IMR-90 (cell line): ENCODE measurements at regions not wholly inside any gene's neighbourhood (a gene's known extent, or its start where the extent isn't known, plus 50 kb on each side); places are given as distances from the start of the nearest gene placed in this dataset.

Experiments used
- ATAC-seq: fragments of 200-7000 bp; cut with Tn5 transposase; 2 replicates; pipeline ENCODE4 v1.9.1; 2020; ENCODE audit warnings: low read depth, mild to moderate bottlenecking, moderate library complexity
- BruUV-seq: library from RNA; stranded (reverse); fragments of 400-500 nt; replicated peaks from 2 replicates; lab custom pipeline; 2021; lab: Mats Ljungman, UMichigan
- CTCF ChIA-PET: fragments of 300-600 bp; formaldehyde crosslinking; extraction: SDS; loops from one replicate; lab custom pipeline; 2021; ENCODE audit warnings: antibody characterized with exemption; lab: Yijun Ruan, JAX
- POLR2A ChIA-PET: fragments of 300-600 bp; sonication (Branson Sonifier 250); formaldehyde crosslinking; loops from one replicate; lab custom pipeline; 2022; ENCODE audit warnings: antibody characterized with exemption; ENCODE audit not compliant: unreplicated experiment; lab: Charles Lee
- DNase-seq: peaks from one replicate; pipeline ENCODE4 v3.0.0; 2013
- H2AFZ ChIP-seq: replicated peaks from 2 replicates; pipeline ENCODE3; 2013; ENCODE audit warnings: low read length, mild to moderate bottlenecking; ENCODE audit not compliant: poor library complexity
- H2AK5ac ChIP-seq: 2 replicates; pipeline ENCODE4 v1.6.1; 2013; ENCODE audit warnings: low read depth, low read length, inconsistent platforms
- H2AK9ac ChIP-seq: replicated peaks from 2 replicates; pipeline ENCODE3; 2013; ENCODE audit warnings: mild to moderate bottlenecking, low read depth, low read length, moderate library complexity; ENCODE audit not compliant: poor library complexity
- H2BK120ac ChIP-seq: 2 replicates; pipeline ENCODE4 v1.6.1; 2013; ENCODE audit warnings: low read depth, low read length, inconsistent platforms
- H2BK15ac ChIP-seq: 3 replicates; pipeline ENCODE4 v1.6.1; 2013; ENCODE audit warnings: low read depth, low read length, inconsistent platforms
- H2BK20ac ChIP-seq: 2 replicates; pipeline ENCODE4 v1.6.1; 2013; ENCODE audit warnings: low read depth, mild to moderate bottlenecking, inconsistent platforms, low read length, moderate library complexity
- H2BK5ac ChIP-seq: 2 replicates; pipeline ENCODE4 v1.6.1; 2013; ENCODE audit warnings: mild to moderate bottlenecking, low read depth, low read length, inconsistent platforms; ENCODE audit not compliant: poor library complexity, severe bottlenecking
- H3K14ac ChIP-seq: replicated peaks from 2 replicates; pipeline ENCODE4 v1.6.1; 2013; ENCODE audit warnings: low read depth, low read length, inconsistent platforms
- H3K18ac ChIP-seq: 2 replicates; pipeline ENCODE4 v1.6.1; 2013; ENCODE audit warnings: low read depth, low read length, control low read depth
- H3K23ac ChIP-seq: 2 replicates; pipeline ENCODE4 v1.6.1; 2013; ENCODE audit warnings: low read depth, low read length, inconsistent platforms
- H3K27ac ChIP-seq: 2 replicates; pipeline ENCODE4 v1.5.1; 2013; ENCODE audit warnings: mild to moderate bottlenecking, control low read depth, low read length; ENCODE audit not compliant: insufficient read depth
- H3K27me3 ChIP-seq: 2 replicates; pipeline ENCODE4 v1.6.1; 2013; ENCODE audit warnings: low read length; ENCODE audit not compliant: control insufficient read depth, insufficient read depth
- H3K36me3 ChIP-seq: 2 replicates; pipeline ENCODE4 v1.6.1; 2013; ENCODE audit warnings: low read length, mixed read lengths; ENCODE audit not compliant: control insufficient read depth, insufficient read depth
- H3K4ac ChIP-seq: 2 replicates; pipeline ENCODE4 v1.6.1; 2013; ENCODE audit warnings: low read depth, low read length, inconsistent platforms
- H3K4me1 ChIP-seq: 2 replicates; pipeline ENCODE4 v1.6.1; 2013; ENCODE audit warnings: low read length, mixed read lengths; ENCODE audit not compliant: control insufficient read depth, insufficient read depth
- H3K4me2 ChIP-seq: 2 replicates; pipeline ENCODE4 v1.6.1; 2013; ENCODE audit warnings: low read depth, mild to moderate bottlenecking, control low read depth, low read length, moderate library complexity
- H3K4me3 ChIP-seq: 2 replicates; pipeline ENCODE4 v1.5.1; 2013; ENCODE audit warnings: low read depth, mild to moderate bottlenecking, control low read depth, low read length, moderate library complexity; ENCODE audit not compliant: insufficient read depth
- H3K56ac ChIP-seq: 2 replicates; pipeline ENCODE4 v1.6.1; 2013; ENCODE audit warnings: low read length, inconsistent platforms; ENCODE audit not compliant: insufficient read depth; ENCODE audit errors: extremely low read depth
- H3K79me1 ChIP-seq, 2 experiments: 2 replicates each; pipeline ENCODE4 v1.6.1; 2013; ENCODE audit warnings: low read length in 2 of 2, inconsistent platforms in 1 of 2, low read depth in 1 of 2
- H3K9ac ChIP-seq: 2 replicates; pipeline ENCODE4 v1.6.1; 2013; ENCODE audit warnings: low read depth, low read length, control low read depth
- H3K9me1 ChIP-seq: 2 replicates; pipeline ENCODE4 v1.6.1; 2013; ENCODE audit warnings: low read length, inconsistent platforms; ENCODE audit not compliant: insufficient read depth
- H3K9me3 ChIP-seq: 2 replicates; pipeline ENCODE4 v1.6.1; 2013; ENCODE audit warnings: low read length; ENCODE audit not compliant: control insufficient read depth, insufficient read depth
- H4K20me1 ChIP-seq: 2 replicates; pipeline ENCODE4 v1.6.1; 2013; ENCODE audit warnings: low read length, inconsistent platforms; ENCODE audit not compliant: insufficient read depth
- H4K5ac ChIP-seq: 2 replicates; pipeline ENCODE4 v1.6.1; 2013; ENCODE audit warnings: mild to moderate bottlenecking, low read depth, low read length, control low read depth
- H4K8ac ChIP-seq, 2 experiments: 2 replicates each; pipeline ENCODE4 v1.6.1; 2013; ENCODE audit warnings: low read depth in 2 of 2, low read length in 2 of 2, control low read depth in 1 of 2, inconsistent platforms in 1 of 2
- H4K91ac ChIP-seq: 2 replicates; pipeline ENCODE4 v1.6.1; 2013; ENCODE audit warnings: low read depth, low read length, inconsistent platforms; ENCODE audit not compliant: insufficient read depth
- BHLHE40 ChIP-seq: fragments of 150-350 bp; IDR thresholded peaks from 2 replicates; pipeline ENCODE4 v1.6.1; 2016; ENCODE audit warnings: mild to moderate bottlenecking, low read depth, low read length
- FOS ChIP-seq: fragments of 150-350 bp; IDR thresholded peaks from 2 replicates; pipeline ENCODE4 v1.6.1; 2016; ENCODE audit warnings: low read depth, low read length
- MAFK ChIP-seq: IDR thresholded peaks from 2 replicates; pipeline ENCODE4 v1.6.1; 2012; ENCODE audit warnings: low read depth, low read length, improper control_type of control experiment
- NFE2L2 ChIP-seq: fragments of 150-350 bp; IDR thresholded peaks from 2 replicates; pipeline ENCODE4 v1.6.1; 2016; ENCODE audit warnings: low read depth, mild to moderate bottlenecking, low read length
- RFX5 ChIP-seq: IDR thresholded peaks from 2 replicates; pipeline ENCODE4 v1.8.0; 2012; ENCODE audit warnings: low read depth, mild to moderate bottlenecking, low read length, moderate library complexity
- SMC3 ChIP-seq: fragments of 150-350 bp; IDR thresholded peaks from 2 replicates; pipeline ENCODE4 v1.6.1; 2016; ENCODE audit warnings: low read depth, mild to moderate bottlenecking, antibody characterized with exemption, low read length, moderate library complexity
- WGBS, 2 experiments: methylation state at CpG; one replicate each; pipeline versions ENCODE4 v1.1.5 to v1.1.7; 2013; ENCODE audit warnings: missing lambda C conversion rate in 2 of 2; ENCODE audit not compliant: insufficient read length in 1 of 2; ENCODE audit errors: extremely low coverage in 2 of 2; 5-methylcytosine and 5-hydroxymethylcytosine counted together
- dilution Hi-C: fragments of 300-500 bp; cut with HindIII; formaldehyde crosslinking; loops from one replicate; pipeline ENCODE4 v1.14.3; 2018; ENCODE audit warnings: low sequenced_read_pairs; ENCODE audit not compliant: unreplicated experiment
- in situ Hi-C: fragments of 300-500 bp; cut with MboI; formaldehyde crosslinking; loops from 3 replicates; pipeline ENCODE4 v1.14.3; 2019; ENCODE audit warnings: low sequenced_read_pairs, inconsistent platforms, mixed read lengths
- intact Hi-C: fragments of 100-400 bp; cut with micrococcal nuclease; formaldehyde crosslinking; loops from 2 replicates; pipeline ENCODE4 v1.10.0; 2022
- TF ChIP-seq, protein P1 (sequence below): fragments of 150-350 bp; IDR thresholded peaks from 2 replicates; pipeline ENCODE4 v1.6.1; 2016; ENCODE audit warnings: low read depth, mild to moderate bottlenecking, low read length, moderate library complexity, borderline replicate concordance

- Histone ChIP-seq H4K5ac (no peak overlapping the region), H3K27ac (no peak overlapping the region), H2AK9ac (no peak overlapping the region), H3K9me1 (no peaks in the 10 kb centered on the region), H3K56ac (no peak overlapping the region), H3K9me3 (no peaks in the 10 kb centered on the region), H4K91ac (no peak overlapping the region), H2BK15ac (no peak overlapping the region), H3K36me3 (no peaks in the 10 kb centered on the region), H3K23ac (no peak overlapping the region), H3K14ac (no peak overlapping the region), H4K20me1 (no peaks in the 10 kb centered on the region), H3K18ac (no peak overlapping the region), H2BK5ac (no peak overlapping the region), H2AK5ac (no peak overlapping the region), H3K4ac (no peak overlapping the region), H2BK120ac (no peak overlapping the region), H3K4me1 (no peaks in the 10 kb centered on the region), H4K8ac (no peak overlapping the region), H2AFZ (no peak overlapping the region), H2BK20ac (no peak overlapping the region), H3K4me2 (no peak overlapping the region), H3K27me3 (no peaks in the 10 kb centered on the region), H3K79me1 (no peaks in the 10 kb centered on the region), H3K9ac (no peak overlapping the region), H3K4me3 (no peak overlapping the region)
- ATAC-seq, result no peak
- CTCF ChIA-PET, result no interaction called here
- no TSS peak for BruUV-seq
- intact Hi-C loops, result no loop called here
- no peak for DNase-seq
- TF ChIP-seq RFX5, result no peak
- TF ChIP-seq, protein P1, sequence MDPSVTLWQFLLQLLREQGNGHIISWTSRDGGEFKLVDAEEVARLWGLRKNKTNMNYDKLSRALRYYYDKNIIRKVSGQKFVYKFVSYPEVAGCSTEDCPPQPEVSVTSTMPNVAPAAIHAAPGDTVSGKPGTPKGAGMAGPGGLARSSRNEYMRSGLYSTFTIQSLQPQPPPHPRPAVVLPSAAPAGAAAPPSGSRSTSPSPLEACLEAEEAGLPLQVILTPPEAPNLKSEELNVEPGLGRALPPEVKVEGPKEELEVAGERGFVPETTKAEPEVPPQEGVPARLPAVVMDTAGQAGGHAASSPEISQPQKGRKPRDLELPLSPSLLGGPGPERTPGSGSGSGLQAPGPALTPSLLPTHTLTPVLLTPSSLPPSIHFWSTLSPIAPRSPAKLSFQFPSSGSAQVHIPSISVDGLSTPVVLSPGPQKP, result no peak
- TF ChIP-seq NFE2L2, result no peak
- no peak for TF ChIP-seq SMC3
- no peak for TF ChIP-seq MAFK
- no peak for TF ChIP-seq FOS
- no peak for TF ChIP-seq BHLHE40
- POLR2A ChIA-PET, result no interaction called here
- WGBS, 2 experiments, result no CpG with 5 or more reads among the region's 2 CpGs
- dilution Hi-C loops, result no loop called here
- in situ Hi-C loops, result no loop called here
Measured at GRCh38 chr3:110855207-110855606, 216.4 kb upstream of the NECTIN3 start.
